LNCaP clone FGC (cell line): ENCODE measurements at regions not wholly inside any gene's neighbourhood (a gene's known extent, or its start where the extent isn't known, plus 50 kb on each side); places are given as distances from the start of the nearest gene placed in this dataset.

Experiments
- DNase-seq: peaks from one replicate; pipeline ENCODE4 v3.0.0-alpha.2; 2011; ENCODE audit warnings: low read depth
- H3K4me3 ChIP-seq: 2 replicates; pipeline ENCODE4 v1.5.1; 2011; ENCODE audit warnings: mild to moderate bottlenecking, low read depth, low read length, control low read depth
- CTCF ChIP-seq: IDR thresholded peaks from 2 replicates; pipeline ENCODE4 v1.5.1; 2012; ENCODE audit warnings: mild to moderate bottlenecking; ENCODE audit not compliant: control insufficient read depth, insufficient read depth; ENCODE audit errors: extremely low read depth

GRCh38 chr12:98228683-98229539 is 286.5 kb upstream of the TMPO start:
- TF ChIP-seq CTCF, result no peak
- no peak overlapping the region for H3K4me3 ChIP-seq
- no peak for DNase-seq

- TF ChIP-seq CTCF, result no peak
- DNase-seq, result no peak
- H3K4me3 ChIP-seq, result no peak overlapping the region
Measured at GRCh38 chr12:98229540-98229924, 285.9 kb upstream of the TMPO start.

- H3K4me3 ChIP-seq, result no peak overlapping the region
- no peak for DNase-seq
- TF ChIP-seq CTCF, result no peak
Measured at GRCh38 chr12:98232753-98233390, 282.5 kb upstream of the TMPO start.

- DNase-seq, result no peak
- TF ChIP-seq CTCF, result no peak
- H3K4me3 ChIP-seq, result no peak overlapping the region
Measured at GRCh38 chr12:98235301-98235700, 280.1 kb upstream of the TMPO start.

- no peak for TF ChIP-seq CTCF
- no peak overlapping the region for H3K4me3 ChIP-seq
- DNase-seq, result no peak
Measured at GRCh38 chr12:98238515-98239130, 276.8 kb upstream of the TMPO start.

- DNase-seq, result no peak
- no peak overlapping the region for H3K4me3 ChIP-seq
- TF ChIP-seq CTCF, result no peak
Measured at GRCh38 chr12:98243190-98243589, 272.2 kb upstream of the TMPO start.
